ENCODE measurements at regions not wholly inside any gene's neighbourhood (a gene's known extent, or its start where the extent isn't known, plus 50 kb on each side); places are given as distances from the start of the nearest gene placed in this dataset.

- Histone ChIP-seq H3K36me3 (ENCODE audit: control insufficient read depth in 2 of 2, insufficient read depth in 1 of 2, low read length in 2 of 2) (no peaks in the 10 kb centered on the region), H3K9me3 (ENCODE audit: control insufficient read depth, insufficient read depth, low read depth, low read length) (no peaks in the 10 kb centered on the region), H3K27ac (ENCODE audit: extremely low read depth, low read depth, low read length) (no peak overlapping the region), H3K4me1 (ENCODE audit: control insufficient read depth, insufficient read depth, low read length) (no peaks in the 10 kb centered on the region), H3K4me3 (ENCODE audit: low read depth, low read length) (no peak overlapping the region)
- TF ChIP-seq ZFP37 (tag by site-specific recombination; IDR thresholded peaks at IDR 0.05), result no peak
- no peak for TF ChIP-seq KLF10 (tag by site-specific recombination; IDR thresholded peaks at IDR 0.05)
- TF ChIP-seq KLF1 (tag by site-specific recombination; IDR thresholded peaks at IDR 0.05), result no peak
- TF ChIP-seq ZNF561 (tag by site-specific recombination; IDR thresholded peaks at IDR 0.05; ENCODE audit: borderline replicate concordance), result no peak
- TF ChIP-seq BCL11B (tag by site-specific recombination; IDR thresholded peaks at IDR 0.05; ENCODE audit: low read depth), result no peak
- TF ChIP-seq ZSCAN16 (tag by site-specific recombination; IDR thresholded peaks at IDR 0.05), result no peak
- TF ChIP-seq YY2 (tag by site-specific recombination; IDR thresholded peaks at IDR 0.05), result no peak
- TF ChIP-seq ZBTB44 (tag by site-specific recombination; IDR thresholded peaks at IDR 0.05), result no peak
- no peak for TF ChIP-seq ZSCAN18 (tag by site-specific recombination; IDR thresholded peaks at IDR 0.05)
- TF ChIP-seq ZNF24 (tag by site-specific recombination; IDR thresholded peaks at IDR 0.05), result no peak
- no peak for TF ChIP-seq SETDB1 (IDR thresholded peaks at IDR 0.05; ENCODE audit: insufficient read length, low read length)
- TF ChIP-seq ZNF37A (tag by site-specific recombination; IDR thresholded peaks at IDR 0.05), result no peak
- no peak for TF ChIP-seq ZNF530 (tag by site-specific recombination; IDR thresholded peaks at IDR 0.05; ENCODE audit: low read depth)
- TF ChIP-seq ZNF292 (tag by site-specific recombination; IDR thresholded peaks at IDR 0.05; ENCODE audit: borderline replicate concordance, low read depth), result no peak
- no peak for TF ChIP-seq KLF16 (tag by site-specific recombination; IDR thresholded peaks at IDR 0.05)
- TF ChIP-seq ZNF155 (tag by site-specific recombination; IDR thresholded peaks at IDR 0.05), result no peak
- no peak for TF ChIP-seq ZNF473 (tag by site-specific recombination; IDR thresholded peaks at IDR 0.05)
- TF ChIP-seq ZNF830 (tag by site-specific recombination; IDR thresholded peaks at IDR 0.05; ENCODE audit: low read depth), result no peak
- no peak for TF ChIP-seq ZNF677 (tag by site-specific recombination; IDR thresholded peaks at IDR 0.05)
- ChIA-PET POLR2A (no interaction called here), CTCF (no interaction called here)
Measured at GRCh38 chr5:106205916-106206571, 1464.7 kb downstream of the EFNA5 start.

GRCh38 chr5:106202035-106202434, 1468.7 kb downstream of the EFNA5 start:
- H3K9me3 ChIP-seq (ENCODE audit: control insufficient read depth, insufficient read depth, low read depth, low read length), result no peaks in the 10 kb centered on the region
- no peak overlapping the region for H3K27ac ChIP-seq (ENCODE audit: extremely low read depth, low read depth, low read length)
- TF ChIP-seq GFI1B (tag by site-specific recombination; IDR thresholded peaks at IDR 0.05), result no peak
- TF ChIP-seq ZBTB26 (tag by site-specific recombination; optimal IDR thresholded peaks at IDR 0.05), result no peak
- ChIA-PET POLR2A (no interaction called here), CTCF (no interaction called here)
- no peaks in the 10 kb centered on the region for H3K36me3 ChIP-seq (ENCODE audit: control insufficient read depth in 2 of 2, insufficient read depth in 1 of 2, low read length in 2 of 2)
- H3K4me3 ChIP-seq (ENCODE audit: low read depth, low read length), result no peak overlapping the region
- no peaks in the 10 kb centered on the region for H3K4me1 ChIP-seq (ENCODE audit: control insufficient read depth, insufficient read depth, low read length)

All from HEK293 (cell line).